OCI-LY3 (cell line): ENCODE measurements at regions not wholly inside any gene's neighbourhood (a gene's known extent, or its start where the extent isn't known, plus 50 kb on each side); places are given as distances from the start of the nearest gene placed in this dataset.
"Not testable (repeated sequence)": the region's sequence is repeated elsewhere in the genome, so short reads cannot be mapped to it uniquely, and the experiment has no call there.

Experiments
- H2AFZ ChIP-seq: fragments of 200-600, 300-600 bp; shearing (Covaris generic); 2 replicates; pipeline ENCODE4 v1.6.0; 2014; ENCODE audit warnings: antibody characterized with exemption, low read depth, low read length
- H3K27ac ChIP-seq: fragments of 200-600, 300-600 bp; sonication (generic); 2 replicates; pipeline ENCODE4 v1.5.1; 2014; ENCODE audit warnings: mild to moderate bottlenecking, low read length, moderate library complexity, mixed read lengths
- H3K27me3 ChIP-seq: fragments of 200-600, 300-600 bp; sonication (generic); 2 replicates; pipeline ENCODE4 v1.6.1; 2014; ENCODE audit warnings: low read depth, low read length, mixed read lengths
- H3K36me3 ChIP-seq: fragments of 200-600, 300-600 bp; sonication (generic); replicated peaks from 2 replicates; pipeline ENCODE3; 2014; ENCODE audit warnings: low read depth, low read length, mixed read lengths
- H3K4me1 ChIP-seq: fragments of 300-600, 200-600 bp; sonication (generic); 2 replicates; pipeline ENCODE4 v1.6.1; 2014; ENCODE audit warnings: low read length, mixed read lengths
- H3K4me2 ChIP-seq: fragments of 200-600, 300-600 bp; sonication (generic); 2 replicates; pipeline ENCODE4 v1.6.1; 2014; ENCODE audit warnings: low read length, mixed read lengths
- H3K4me3 ChIP-seq: fragments of 300-600, 200-600 bp; sonication (generic); 2 replicates; pipeline ENCODE4 v1.5.1; 2014; ENCODE audit warnings: antibody characterized with exemption, mild to moderate bottlenecking, low read length, moderate library complexity
- H3K79me2 ChIP-seq: fragments of 300-600, 200-600 bp; shearing (Covaris generic); 2 replicates; pipeline ENCODE4 v1.6.1; 2014; ENCODE audit warnings: mild to moderate bottlenecking, low read length, mixed read lengths
- H3K9ac ChIP-seq: fragments of 300-600, 200-600 bp; shearing (Covaris generic); 2 replicates; pipeline ENCODE4 v1.6.0; 2014; ENCODE audit warnings: mild to moderate bottlenecking, low read length, moderate library complexity
- H3K9me3 ChIP-seq: fragments of 200-600, 300-600 bp; shearing (Covaris generic); 2 replicates; pipeline ENCODE4 v1.6.1; 2014; ENCODE audit warnings: low read length, mixed read lengths; ENCODE audit not compliant: insufficient read depth
- H4K20me1 ChIP-seq: fragments of 200-600, 300-600 bp; sonication (generic); 2 replicates; pipeline ENCODE4 v1.6.1; 2016; ENCODE audit warnings: low read length, mixed read lengths; ENCODE audit not compliant: insufficient read depth
- CTCF ChIP-seq: fragments of 200-600, 300-600 bp; sonication (generic); IDR thresholded peaks from 2 replicates; pipeline ENCODE4 v1.5.1; 2014; ENCODE audit warnings: antibody characterized with exemption, low read length, low read depth
- EZH2phosphoT487 ChIP-seq: fragments of 200-600 bp; shearing (Covaris generic); IDR thresholded peaks from 2 replicates; pipeline ENCODE4 v1.6.1; 2018; ENCODE audit warnings: antibody characterized with exemption, mixed run types, low read depth

- H3K4me2 ChIP-seq, H3K9me3 ChIP-seq, H2AFZ ChIP-seq, H4K20me1 ChIP-seq, H3K4me1 ChIP-seq, H3K36me3 ChIP-seq, H3K79me2 ChIP-seq, H3K4me3 ChIP-seq, H3K27me3 ChIP-seq, H3K27ac ChIP-seq, H3K9ac ChIP-seq: not testable (repeated sequence)
- peak; percentile 24; the same call in 1 of the 2 replicates for TF ChIP-seq CTCF
Measured at GRCh38 chr18:8920856-8921787, 181.4 kb upstream of the NDUFV2 start.

GRCh38 chr18:8926464-8926863 is 176.0 kb upstream of the NDUFV2 start:
- TF ChIP-seq EZH2phosphoT487: no peak
- TF ChIP-seq CTCF: no peak
- Histone ChIP-seq H3K27ac (no peak overlapping the region), H3K4me2 (no peak overlapping the region), H3K4me1 (no peaks in the 10 kb centered on the region), H3K36me3 (peaks cover 5% of the 10 kb centered on the region), H3K27me3 (no peaks in the 10 kb centered on the region), H3K4me3 (no peak overlapping the region), H2AFZ (no peak overlapping the region), H3K79me2 (no peaks in the 10 kb centered on the region), H3K9ac (no peak overlapping the region), H4K20me1 (no peaks in the 10 kb centered on the region), H3K9me3 (peaks cover 14% of the 10 kb centered on the region; the same call in 1 of the 2 replicates)

- TF ChIP-seq EZH2phosphoT487: no peak
- no peak for TF ChIP-seq CTCF
- Histone ChIP-seq H3K27ac (no peak overlapping the region), H2AFZ (no peak overlapping the region), H3K9ac (no peak overlapping the region), H3K9me3 (peaks cover 14% of the 10 kb centered on the region; the same call in 1 of the 2 replicates), H3K4me2 (no peak overlapping the region), H3K27me3 (no peaks in the 10 kb centered on the region), H3K4me1 (no peaks in the 10 kb centered on the region), H3K79me2 (no peaks in the 10 kb centered on the region), H3K36me3 (peaks cover 5% of the 10 kb centered on the region), H3K4me3 (no peak overlapping the region), H4K20me1 (no peaks in the 10 kb centered on the region)
Measured at GRCh38 chr18:8928044-8928443, 174.5 kb upstream of the NDUFV2 start.

- Histone ChIP-seq H3K27ac (no peak overlapping the region), H3K4me2 (no peak overlapping the region), H3K79me2 (no peaks in the 10 kb centered on the region), H4K20me1 (no peaks in the 10 kb centered on the region), H2AFZ (no peak overlapping the region), H3K36me3 (peaks cover 5% of the 10 kb centered on the region), H3K4me1 (no peaks in the 10 kb centered on the region), H3K4me3 (no peak overlapping the region), H3K9ac (no peak overlapping the region), H3K9me3 (peaks cover 14% of the 10 kb centered on the region; the same call in 1 of the 2 replicates), H3K27me3 (no peaks in the 10 kb centered on the region)
- TF ChIP-seq CTCF: no peak
- TF ChIP-seq EZH2phosphoT487: no peak
Measured at GRCh38 chr18:8928847-8929780, 173.4 kb upstream of the NDUFV2 start.
